Left kidney (tissue), 1 donor: ENCODE measurements at regions not wholly inside any gene's neighbourhood (a gene's known extent, or its start where the extent isn't known, plus 50 kb on each side); places are given as distances from the start of the nearest gene placed in this dataset.
A peak's percentile ranks its signal among the peaks of the same experiment; 100 is the strongest.

Experiments used
- DNase-seq: peaks from one replicate; pipeline ENCODE4 v3.0.0-alpha.2; 2013

GRCh38 chr5:67693956-67694809 lies 497.6 kb upstream of the CD180 start:
- DNase-seq = peak; percentile 25

DNA sequence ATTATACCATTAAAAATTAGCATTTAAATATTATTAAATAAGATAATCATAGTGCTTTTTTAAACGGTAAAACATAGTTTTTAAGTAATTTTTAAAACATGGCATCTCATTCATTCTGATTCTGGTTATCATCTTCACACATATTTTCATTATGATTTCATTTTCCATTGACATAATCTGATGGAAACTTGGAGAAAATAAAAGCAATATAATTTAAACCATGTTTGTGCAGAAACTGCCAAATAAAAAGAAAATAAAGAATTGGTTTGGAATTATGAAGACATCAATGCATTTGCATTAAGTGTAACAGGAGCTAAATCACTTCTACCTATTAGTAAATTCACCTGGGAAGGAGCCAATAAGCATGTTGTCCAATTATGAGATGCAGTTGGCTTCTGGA lies 490.1 kb upstream of the CD180 start:
- no peak for DNase-seq

DNA sequence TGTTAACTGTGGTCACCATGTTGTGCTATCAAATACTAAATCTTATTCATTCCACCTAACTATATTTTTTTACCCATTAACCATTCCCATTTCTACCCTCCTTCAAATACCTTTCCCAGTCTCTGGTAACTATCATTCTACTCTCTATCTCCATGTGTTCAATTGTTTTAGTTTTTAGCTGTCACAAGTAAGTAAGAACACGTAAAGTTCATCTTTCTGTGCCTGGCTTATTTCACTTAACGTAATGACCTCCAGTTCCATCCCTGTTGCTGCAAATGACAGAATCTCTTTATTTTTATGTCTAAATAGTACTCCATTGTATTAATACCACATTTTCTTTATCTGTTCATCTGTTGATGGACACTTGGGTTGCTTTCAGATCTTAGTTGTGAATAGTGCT lies 485.1 kb upstream of the CD180 start:
- no peak for DNase-seq

DNA sequence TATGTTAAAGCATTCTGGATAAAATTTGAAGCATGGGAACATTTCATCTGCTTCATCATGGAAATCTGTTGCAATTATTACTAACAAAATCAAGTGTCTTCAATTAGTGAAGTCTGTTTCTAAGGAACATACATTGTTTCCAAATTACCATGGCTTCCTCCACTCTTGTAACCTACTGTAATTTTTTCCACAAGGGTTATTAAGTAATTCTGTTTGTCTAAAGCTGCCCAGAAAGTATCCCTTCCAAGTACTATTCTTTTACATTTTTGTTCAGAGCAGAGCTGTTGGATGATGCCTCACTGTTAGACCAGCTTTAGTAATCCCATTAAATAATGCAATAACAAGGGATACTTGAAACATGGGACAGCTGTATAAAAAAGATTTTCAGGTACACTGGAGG lies 483.5 kb upstream of the CD180 start:
- DNase-seq = no peak

GRCh38 chr5:67679184-67679841 lies 482.7 kb upstream of the CD180 start:
- no peak for DNase-seq

DNA sequence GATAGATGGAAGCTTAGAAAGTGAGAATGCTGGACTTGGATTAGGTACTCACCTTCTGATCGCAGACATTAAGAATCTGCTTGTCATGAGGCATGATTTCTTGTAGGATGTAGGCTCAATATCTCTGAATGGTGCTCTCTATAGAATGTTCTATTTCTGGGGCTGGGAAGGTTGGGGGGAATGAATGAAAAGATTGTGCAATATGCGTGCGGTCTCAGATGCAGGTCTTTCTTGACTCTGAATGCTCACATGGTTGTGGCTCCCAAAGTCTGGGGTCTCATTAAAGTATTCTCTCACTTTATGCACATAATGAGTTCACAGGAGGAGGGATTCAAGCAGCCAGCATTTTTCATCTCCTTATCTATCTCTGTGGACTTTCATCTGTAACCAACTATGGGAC lies 482.0 kb upstream of the CD180 start:
- DNase-seq = no peak

- DNase-seq = peak; percentile 43
Measured at GRCh38 chr5:67677422-67677970, 480.9 kb upstream of the CD180 start.

DNA sequence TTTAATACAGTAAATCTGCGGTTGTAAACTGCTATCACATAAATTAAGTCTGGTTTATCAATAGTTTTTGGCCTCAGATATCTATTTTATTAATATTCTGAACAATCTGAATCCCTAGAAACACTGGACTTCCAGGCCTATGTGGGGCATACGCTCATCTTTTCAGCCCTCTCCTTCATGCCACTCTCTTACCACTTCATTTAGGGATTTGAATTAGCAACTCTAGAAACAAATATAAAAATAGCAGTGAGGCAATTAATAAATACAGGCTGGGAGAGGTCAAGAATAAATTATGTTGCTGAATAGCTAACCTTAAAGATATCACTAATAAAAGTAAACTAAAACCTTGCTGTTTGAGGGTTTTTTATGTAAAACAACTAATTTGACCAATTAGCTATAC lies 480.3 kb upstream of the CD180 start:
- DNase-seq = no peak

DNA sequence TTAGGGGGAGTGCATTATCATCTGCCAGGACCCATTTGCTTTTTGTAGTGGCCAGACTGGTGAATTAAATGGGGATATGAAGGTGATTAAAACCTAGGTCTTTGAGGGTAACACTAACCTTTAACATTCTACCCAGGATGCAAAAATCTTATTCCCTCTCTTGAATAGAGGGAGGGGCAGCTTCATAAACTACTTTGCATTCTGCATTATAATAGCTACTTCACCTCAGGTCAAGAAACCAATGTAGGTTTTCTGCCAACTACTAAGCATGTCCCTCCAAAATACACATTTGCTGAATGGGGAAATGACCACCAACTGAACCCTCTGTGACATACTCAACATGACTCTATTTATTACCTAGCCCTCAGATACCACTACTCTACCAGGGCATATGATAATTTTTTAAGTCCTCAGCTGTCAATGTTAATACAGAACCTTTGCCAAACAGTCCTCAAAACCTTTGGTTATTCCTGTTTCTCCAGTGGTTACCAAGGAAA lies 477.6 kb upstream of the CD180 start:
- no peak for DNase-seq

DNA sequence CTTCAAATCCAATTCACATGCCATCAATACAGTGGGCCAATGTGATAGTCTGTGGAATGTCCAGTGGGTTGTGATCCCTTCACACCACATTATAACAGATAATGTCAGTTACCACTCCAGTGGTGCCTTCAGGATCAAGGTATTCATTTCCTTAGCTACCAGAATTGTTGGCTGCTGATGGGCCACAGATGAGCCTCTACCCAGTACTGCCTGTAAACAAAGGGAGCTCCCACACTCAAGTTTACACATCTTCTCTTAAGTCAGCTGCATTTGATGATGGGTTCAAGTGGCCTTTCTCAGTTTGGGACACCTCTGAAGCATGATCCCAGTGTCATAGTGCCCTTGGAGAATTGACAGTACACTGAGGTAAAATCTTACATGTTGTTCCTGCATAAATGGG lies 477.0 kb upstream of the CD180 start:
- no peak for DNase-seq

DNA sequence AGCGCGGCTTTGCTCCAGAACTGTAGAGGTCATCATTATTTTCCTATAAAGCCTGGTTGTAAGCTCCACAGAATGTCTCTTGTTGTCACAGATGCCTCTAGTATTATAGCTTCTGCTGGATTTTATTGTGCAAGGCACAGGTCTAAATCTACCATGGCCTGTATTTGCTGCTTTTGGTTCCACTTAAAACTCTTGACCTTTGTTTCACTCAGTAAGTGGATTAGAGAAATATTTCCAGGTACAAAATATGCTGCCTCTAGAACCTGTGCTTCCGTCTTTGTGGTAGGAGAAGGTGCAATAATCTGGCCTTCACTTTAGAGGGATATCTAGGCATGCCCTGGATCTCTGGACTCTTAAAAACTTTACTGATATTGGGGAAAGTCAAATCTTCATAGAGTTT lies 476.6 kb upstream of the CD180 start:
- DNase-seq = no peak

DNA sequence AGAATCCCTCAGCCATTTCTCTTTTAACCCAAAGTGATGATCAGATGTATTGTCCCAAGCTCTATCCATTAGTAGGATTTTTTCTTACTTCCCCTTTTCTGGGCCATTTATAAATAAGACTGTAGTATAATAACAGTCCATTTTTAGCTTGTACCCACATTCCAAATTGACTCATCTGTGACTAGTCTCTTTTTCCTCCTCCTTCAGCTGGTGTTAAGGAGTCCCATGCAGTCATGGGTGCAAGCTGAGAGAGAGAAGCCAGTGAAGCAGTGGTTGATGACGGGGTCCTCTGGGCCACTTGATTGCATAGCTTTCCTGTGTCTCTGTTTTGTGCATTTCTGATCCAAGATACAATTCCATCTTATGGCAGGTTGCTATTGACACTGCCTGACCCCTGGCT lies 476.0 kb upstream of the CD180 start:
- DNase-seq = no peak

GRCh38 chr5:67669916-67670315 lies 473.3 kb upstream of the CD180 start:
- DNase-seq = no peak

DNA sequence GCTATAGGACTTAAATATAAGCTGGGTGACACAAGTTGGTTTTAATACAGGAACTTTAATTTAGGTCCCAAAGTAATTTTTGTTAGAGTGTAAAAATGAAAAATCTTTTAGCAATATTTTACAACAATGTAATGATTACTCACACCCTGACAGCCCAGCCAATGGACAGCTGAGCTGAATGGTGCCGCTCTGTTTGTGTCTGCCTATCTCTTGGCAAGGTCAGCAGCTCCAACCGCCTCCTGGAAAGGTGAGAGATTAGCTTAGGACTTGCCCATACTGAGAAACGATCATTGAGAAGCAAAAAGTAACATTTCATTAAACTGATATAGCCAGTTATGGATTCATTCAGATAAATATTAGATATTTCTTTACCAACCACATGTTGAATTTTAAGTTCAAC lies 463.6 kb upstream of the CD180 start:
- DNase-seq = no peak

DNA sequence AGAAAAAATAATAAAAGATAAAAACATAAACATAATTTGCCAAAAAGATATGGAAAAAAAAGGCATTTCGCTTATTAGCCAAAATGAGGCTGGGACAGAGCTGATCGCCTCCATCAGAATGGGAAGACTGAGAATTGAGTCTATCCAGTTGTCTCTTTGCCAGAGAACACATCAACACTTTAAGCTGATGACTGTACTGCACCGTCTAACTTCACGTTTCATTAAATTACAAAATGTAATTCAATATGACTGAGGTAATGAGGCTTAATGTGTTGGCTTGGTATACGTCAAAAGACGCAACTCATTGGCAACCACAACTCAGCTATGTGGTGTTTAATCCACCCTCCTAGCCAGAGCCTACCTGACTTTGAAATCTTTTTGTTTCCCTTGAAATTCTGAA lies 462.7 kb upstream of the CD180 start:
- no peak for DNase-seq

DNA sequence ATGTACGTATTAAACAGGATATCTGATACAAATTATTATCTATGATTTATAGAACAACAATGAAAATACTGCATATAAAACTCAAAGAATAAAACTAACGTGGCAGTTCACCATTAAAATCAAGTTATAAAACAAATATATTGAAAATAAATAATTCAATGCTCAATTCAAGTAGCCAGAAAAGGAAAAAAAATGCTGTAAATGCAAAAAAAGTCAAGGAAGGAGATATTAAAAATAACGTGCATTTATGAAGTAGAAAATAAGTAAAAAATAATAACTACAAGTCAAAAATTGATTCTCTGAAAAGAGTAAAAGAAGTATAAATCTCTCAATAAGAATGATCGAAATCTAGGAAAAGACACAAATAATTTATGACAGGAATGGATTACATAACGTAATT lies 460.5 kb upstream of the CD180 start:
- DNase-seq = no peak

DNA sequence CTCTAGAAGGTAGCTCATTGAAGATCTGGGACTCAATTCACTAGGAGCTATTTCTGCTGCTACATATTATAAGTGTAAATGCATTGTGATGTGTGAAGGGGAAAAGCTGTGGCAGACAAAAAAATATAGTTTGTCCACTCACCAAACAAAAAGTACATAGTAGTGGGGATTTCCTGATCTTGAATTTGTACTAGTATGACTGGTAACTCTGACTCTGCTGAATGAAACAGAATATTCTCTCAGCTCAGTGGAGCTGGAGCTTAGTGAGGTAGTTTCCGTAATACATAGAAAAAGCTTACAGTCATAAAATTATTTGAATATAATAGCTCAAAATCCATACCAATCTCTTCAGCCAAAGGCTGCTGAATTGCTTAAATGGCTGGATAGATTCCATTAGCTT lies 455.6 kb upstream of the CD180 start:
- no peak for DNase-seq

GRCh38 chr5:67651180-67651579 lies 454.6 kb upstream of the CD180 start:
- DNase-seq = no peak

GRCh38 chr5:67648201-67648671 lies 451.6 kb upstream of the CD180 start:
- DNase-seq = peak; percentile 39

- DNase-seq = no peak
Measured at GRCh38 chr5:67647772-67648171, 451.2 kb upstream of the CD180 start.

DNA sequence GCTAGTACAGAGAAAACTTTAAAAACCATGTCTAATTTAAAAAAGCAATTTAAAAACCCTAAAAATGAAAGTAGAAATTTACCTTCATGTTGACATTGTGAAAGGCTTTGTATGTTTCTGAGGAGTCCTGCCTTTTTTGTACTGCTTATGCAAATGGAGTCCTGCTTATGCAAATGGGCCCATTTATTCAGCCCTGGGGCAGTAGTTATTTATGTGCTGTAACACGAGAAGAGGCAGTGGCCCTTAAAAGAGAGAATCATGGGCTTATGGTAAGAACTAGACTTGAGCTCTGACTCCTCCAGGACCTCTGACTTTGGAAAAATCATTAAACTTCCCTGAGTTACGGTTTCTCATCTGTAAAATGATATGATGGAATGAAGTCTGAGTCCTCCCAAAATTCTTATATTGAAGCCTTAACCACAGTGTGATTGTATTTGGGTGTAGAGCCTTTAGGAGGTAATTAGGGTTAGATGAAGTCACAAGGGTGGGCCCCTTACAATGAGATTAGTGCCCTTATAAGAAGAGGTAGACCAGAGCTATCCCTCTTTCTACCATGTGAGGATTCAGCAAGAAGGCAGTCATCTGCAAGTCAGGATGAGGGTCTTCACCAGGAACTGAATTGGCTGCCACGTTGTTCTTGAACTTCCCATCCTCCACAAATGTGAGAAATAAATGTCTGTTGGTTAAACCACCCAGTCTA lies 447.8 kb upstream of the CD180 start:
- DNase-seq = no peak

GRCh38 chr5:67643536-67643935 lies 446.9 kb upstream of the CD180 start:
- no peak for DNase-seq

DNA sequence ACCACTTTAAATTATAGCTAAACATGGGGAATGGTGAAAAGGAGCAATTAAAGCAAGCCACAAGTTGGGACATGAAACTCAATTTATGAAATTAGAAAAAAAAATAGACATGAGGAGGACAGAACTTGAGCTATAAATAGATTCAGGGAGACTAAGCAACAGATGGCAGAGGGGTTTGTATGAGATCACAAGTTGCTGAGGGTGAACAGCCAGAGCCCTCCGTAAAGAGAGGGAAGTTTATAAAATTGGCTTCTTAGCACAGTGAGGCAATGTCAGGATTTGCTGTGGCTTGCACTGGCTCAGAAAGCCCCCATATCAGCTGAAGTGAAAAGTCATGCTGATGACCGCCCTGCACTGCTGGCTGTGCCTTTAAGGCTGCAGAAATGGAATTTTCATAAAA lies 443.4 kb upstream of the CD180 start:
- no peak for DNase-seq
